Gastroesophageal sphincter (tissue), 3 donors: ENCODE measurements at regions not wholly inside any gene's neighbourhood (a gene's known extent, or its start where the extent isn't known, plus 50 kb on each side); places are given as distances from the start of the nearest gene placed in this dataset.

ENCODE experiments used
- CTCF ChIP-seq, 4 experiments: fragments of 200-600 bp in 2 of 4; fragments of 450-650 bp in 2 of 4; sonication (generic) in 1 of 4; IDR thresholded peaks; one replicate each; pipeline ENCODE4 v1.5.1; 2017 to 2019; ENCODE audit warnings: antibody characterized with exemption in 4 of 4, mild to moderate bottlenecking in 2 of 4, moderate library complexity in 2 of 4
- EP300 ChIP-seq: sonication (generic); formaldehyde crosslinking; IDR thresholded peaks from one replicate; pipeline ENCODE4 v1.6.1; 2017; ENCODE audit warnings: antibody characterized with exemption, mild to moderate bottlenecking

- TF ChIP-seq CTCF (IDR thresholded peaks at IDR 0.05) (no peak), EP300 (no peak)
Observed at GRCh38 chr20:46826343-46826984, 68.2 kb upstream of the EYA2 start.
